Smooth muscle cell of the brain vasculature (primary cell): ENCODE measurements at regions not wholly inside any gene's neighbourhood (a gene's known extent, or its start where the extent isn't known, plus 50 kb on each side); places are given as distances from the start of the nearest gene placed in this dataset.
"Not testable (repeated sequence)": the region's sequence is repeated elsewhere in the genome, so short reads cannot be mapped to it uniquely, and the experiment has no call there.

Experiments used
- DNase-seq: peaks from one replicate; pipeline ENCODE4 v3.0.0-alpha.2; 2012; ENCODE audit warnings: low read depth, low spot score

GRCh38 chr2:40915651-40916050, 463.8 kb upstream of the SLC8A1 start:
- DNase-seq = no peak

GRCh38 chr2:40935349-40935748, 483.5 kb upstream of the SLC8A1 start:
- DNase-seq = no peak

DNA sequence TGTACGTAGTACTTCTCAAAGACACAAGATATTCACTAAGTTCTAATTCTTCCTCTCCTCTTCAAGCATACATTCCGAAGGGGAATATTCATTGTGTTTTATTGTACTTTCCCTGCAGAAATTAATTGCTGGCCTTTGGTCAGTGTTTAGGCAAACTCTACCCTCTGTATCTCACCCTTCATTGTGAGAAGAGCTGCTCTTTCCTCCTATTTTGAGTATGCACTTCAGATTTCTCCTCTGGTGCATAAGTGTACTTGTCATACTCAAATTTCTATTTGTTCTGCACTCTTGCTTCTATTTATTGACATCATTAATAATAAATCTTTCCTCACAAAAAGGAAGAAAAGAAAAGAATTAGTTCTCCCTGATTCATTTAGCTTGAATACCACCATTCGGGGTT, 485.4 kb upstream of the SLC8A1 start:
- DNase-seq = no peak

DNA sequence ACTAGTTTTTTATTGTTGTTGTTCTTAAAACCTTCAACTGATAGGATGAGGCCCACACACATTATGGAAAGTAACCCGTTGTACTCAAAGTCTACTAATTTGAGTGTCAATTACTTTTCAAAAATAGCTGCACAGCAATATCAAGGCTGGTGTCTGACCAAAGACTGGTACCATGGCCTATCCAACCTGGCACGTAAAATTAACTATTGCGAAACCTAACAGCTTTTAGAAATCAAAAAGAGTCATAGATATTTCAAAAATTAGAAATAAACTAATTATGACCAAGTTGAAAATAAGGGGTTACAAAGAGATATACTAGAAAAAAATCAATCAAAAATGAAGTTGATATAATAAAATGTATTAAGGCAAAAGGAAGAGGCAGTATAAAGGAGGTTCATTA, 501.5 kb upstream of the SLC8A1 start:
- DNase-seq = no peak

- no peak for DNase-seq
Observed at GRCh38 chr2:40955042-40955441, 503.2 kb upstream of the SLC8A1 start.

DNA sequence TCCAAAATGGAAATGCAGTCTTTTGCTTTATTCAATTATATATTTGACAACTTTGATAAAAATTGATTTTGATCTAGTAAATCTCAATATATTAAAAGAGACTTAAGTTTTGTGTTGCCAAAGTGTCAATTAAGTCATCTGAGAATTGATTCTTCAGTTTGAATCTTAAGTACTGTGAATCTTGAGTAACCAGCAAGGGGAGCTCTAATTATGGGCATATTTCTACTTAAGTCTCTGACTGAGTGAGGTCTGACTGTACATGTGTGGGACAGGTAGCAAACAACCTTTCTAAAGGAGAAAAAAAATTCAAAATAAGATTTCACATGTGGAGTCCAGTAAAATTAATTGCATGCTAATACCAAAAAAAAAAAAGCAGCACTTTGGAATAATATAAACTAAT, 503.7 kb upstream of the SLC8A1 start:
- no peak for DNase-seq

DNA sequence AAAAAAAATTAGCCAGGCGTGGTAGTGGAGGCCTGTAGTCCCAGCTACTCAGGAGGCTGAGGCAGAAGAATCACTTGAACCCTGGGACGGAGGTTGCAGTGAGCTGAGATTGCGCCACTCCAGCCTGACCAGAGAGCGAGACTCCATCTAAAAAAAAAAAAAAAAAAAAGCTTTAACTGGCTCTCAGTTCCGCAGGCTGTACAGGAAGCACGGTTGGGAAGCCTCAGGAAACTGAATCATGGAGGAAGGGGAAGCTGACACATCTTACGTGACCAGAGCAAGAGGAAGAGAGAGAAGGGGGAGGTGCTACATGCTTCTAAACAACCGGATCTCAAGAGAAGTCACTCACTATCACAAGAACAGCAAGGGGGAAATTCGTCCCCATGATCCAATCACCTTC, 505.6 kb upstream of the SLC8A1 start:
- DNase-seq = no peak

- DNase-seq = peak; percentile 9
Observed at GRCh38 chr2:40962026-40962425, 510.1 kb upstream of the SLC8A1 start.

DNA sequence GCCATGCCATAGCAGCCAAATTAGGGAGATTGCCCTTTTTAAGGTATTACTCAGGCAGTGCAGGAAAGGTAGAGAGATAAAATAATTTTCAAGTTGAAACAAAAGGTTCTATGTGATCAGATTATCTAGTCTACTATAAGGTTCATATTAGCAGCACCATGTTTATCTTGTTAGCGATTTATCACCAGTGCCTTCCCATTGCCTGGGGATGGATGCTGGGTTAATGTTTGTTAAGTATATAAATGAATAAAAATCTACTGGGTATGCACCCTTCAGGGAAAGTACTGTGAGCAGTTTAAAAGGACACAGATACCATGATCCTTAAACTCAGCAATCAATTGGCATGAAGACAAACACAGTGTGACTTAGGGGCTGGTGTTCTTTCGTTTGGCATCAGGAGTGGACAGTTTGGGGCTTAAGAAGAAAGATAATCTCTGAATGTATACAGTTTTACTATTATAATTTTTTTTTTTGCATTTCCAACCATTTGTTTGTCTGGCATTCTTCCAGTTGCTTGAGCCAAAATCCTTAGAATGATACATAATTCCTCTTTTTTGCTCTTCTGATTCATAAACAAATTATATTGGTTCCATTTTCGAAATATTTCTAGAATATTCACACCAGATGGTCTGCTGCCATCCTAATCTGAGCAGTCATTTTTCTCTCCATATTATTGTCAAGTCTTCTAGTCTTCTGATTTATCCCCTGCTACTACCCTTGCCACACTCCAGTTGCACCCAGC, 512.8 kb upstream of the SLC8A1 start:
- no peak for DNase-seq

- no peak for DNase-seq
Observed at GRCh38 chr2:40967451-40967850, 515.6 kb upstream of the SLC8A1 start.

DNA sequence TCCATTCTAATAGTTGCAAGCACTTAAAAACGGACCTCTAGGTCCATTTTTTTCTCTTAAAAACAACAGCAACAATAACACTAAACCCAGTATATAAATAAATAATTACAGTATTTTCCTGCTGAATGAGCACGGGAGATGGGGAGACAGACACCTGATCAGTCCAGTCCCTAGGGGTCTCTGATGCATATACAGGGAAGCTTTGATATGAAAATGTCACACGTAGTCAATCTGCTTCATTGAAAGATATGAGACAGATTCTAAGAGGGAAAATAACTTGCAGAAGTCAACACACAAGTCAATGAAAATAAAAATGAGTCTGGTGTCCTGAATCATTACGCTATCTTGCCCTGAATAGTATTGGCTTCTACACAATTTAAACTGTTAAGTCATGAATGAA, 523.3 kb upstream of the SLC8A1 start:
- DNase-seq = no peak

GRCh38 chr2:40997362-40997761, 545.5 kb upstream of the SLC8A1 start:
- DNase-seq = no peak

- DNase-seq = no peak
Observed at GRCh38 chr2:41000374-41000773, 548.5 kb upstream of the SLC8A1 start.

DNA sequence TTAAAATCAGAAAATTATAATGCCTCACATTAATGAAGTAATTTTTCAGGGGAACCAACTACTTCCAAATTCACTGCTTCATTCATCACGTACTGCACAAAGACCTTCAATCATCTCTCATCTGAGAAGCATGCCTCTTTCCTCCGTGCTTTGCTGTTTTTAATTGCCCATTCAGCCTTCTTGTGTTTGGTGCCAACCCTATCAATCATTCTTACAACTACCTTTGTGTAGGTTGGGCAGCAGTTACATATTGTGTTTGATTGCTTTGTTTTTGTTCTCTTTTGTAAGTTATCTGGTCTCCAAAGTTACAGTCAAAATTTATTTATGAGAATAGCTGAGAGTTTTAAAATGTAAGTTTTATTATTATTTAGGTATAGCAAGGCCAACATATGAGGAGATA, 549.0 kb upstream of the SLC8A1 start:
- no peak for DNase-seq

GRCh38 chr2:41004700-41005099, 552.8 kb upstream of the SLC8A1 start:
- no peak for DNase-seq

DNA sequence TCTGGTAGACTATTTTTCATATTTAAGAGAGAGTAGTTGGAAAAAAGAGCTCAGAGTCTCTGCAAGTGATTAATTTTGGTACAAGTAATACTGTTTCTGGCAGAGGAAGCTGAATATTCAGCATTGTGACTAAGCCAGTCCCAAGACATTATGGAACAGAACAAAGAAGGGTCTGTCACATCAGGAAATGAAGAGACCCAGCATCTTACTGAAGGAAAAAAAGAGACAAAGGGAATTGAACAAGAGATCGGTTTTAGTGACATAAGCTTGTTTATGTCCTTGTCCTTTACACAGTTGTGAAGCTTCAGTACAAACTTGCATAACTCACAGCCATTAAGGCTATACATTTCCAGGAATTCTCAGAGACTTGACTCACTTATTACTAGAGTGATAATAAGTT, 568.5 kb upstream of the SLC8A1 start:
- DNase-seq = no peak

DNA sequence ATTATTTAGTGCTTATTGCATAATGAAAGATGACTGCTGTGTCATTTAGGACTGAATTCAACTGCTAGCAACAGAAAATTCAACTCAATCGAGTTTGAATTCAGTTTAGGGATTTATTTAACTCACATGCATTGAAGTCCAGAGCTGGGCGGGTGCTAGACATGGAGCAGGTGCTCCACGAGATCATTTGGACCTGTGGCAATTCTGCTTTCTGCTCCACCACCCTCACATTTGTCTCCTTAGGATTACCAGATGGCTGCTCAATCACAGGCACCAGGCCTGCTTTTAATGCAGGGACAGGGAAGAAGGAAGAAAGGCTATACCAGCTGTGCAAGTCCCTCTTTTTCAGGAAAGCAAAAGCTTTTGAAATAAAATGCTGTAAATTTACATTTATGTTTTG, 572.9 kb upstream of the SLC8A1 start:
- DNase-seq = no peak

DNA sequence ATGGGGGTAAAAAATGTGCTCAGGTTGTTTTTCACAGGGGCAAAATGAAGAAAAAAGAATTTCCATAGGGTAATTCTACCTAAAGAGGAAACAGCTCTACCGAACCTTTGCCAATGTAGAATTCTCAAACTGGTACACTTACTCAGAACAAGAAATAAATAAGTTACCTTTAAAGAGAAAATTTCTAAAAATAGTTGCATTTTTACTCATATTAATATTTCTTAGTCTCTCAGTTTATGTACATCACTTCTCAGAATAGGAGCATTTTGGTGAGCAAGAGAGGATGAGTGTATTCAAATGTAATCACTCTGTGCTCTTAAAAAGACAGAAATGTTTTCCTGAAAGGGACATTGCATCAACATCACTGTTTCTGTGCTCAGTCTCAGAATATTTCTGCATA, 574.7 kb upstream of the SLC8A1 start:
- DNase-seq = no peak

- DNase-seq = no peak
Observed at GRCh38 chr2:41027095-41027494, 575.2 kb upstream of the SLC8A1 start.

DNA sequence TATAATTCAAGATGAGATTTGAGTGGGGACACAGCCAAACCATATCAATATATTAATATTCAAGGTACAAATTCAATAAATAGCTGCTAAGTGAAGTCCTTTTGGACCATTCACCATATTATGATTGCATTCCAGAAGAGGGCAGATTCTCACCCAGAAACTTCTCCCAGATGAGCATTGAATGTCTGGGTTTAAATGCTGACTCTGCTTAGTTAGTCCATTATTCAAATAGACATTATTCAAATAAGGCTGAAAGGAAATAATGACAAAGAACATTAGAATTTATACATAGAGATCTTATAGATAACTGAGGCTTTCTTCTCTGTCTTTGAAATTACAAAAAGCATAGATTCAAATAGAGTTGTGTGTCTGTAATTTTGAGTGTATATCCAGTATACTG, 579.4 kb upstream of the SLC8A1 start:
- DNase-seq = no peak

DNA sequence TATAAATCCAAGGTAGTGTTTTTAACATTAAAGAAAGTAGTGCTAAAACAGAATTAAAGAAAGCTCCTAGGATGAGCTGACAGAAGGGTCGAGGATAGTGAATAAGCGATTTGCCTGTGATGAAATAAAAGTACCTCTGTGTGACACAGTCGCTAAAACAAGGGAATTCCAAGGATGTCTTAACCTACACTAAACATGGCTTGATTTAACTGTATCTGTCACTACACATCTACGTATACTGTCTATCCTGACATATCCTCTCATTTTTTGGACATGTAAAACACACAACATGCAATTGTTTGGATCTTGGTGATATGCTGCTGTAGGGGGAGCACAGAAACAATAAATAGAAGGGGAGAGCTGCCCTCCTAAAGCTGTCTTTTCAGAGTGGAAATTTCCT, 580.8 kb upstream of the SLC8A1 start:
- DNase-seq = no peak

- DNase-seq = no peak
Observed at GRCh38 chr2:41033127-41033526, 581.2 kb upstream of the SLC8A1 start.

GRCh38 chr2:41038408-41038807, 586.5 kb upstream of the SLC8A1 start:
- no peak for DNase-seq

DNA sequence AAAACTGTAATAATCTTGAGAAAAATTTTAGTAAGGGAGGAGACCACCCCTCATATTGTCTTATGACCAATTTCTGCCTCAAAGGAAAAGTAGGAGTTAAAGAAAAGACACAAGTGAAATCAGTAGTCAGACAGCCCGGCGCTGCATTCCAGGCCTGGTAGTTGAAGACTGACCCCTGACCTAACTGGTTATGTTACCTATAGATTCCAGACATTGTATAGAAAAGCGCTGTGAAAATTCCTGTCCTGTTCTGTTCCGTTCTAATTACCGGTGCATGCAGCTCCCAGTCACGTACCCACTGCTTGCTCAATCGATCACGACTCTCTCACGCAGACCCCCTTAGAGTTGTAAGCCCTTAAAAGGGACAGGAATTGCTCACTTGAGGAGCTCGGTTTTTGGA, 587.9 kb upstream of the SLC8A1 start:
- not testable (repeated sequence) for DNase-seq
